Astrocyte (in vitro differentiated cells and primary cell): ENCODE measurements at regions not wholly inside any gene's neighbourhood (a gene's known extent, or its start where the extent isn't known, plus 50 kb on each side); places are given as distances from the start of the nearest gene placed in this dataset.

Experiments used
- EZH2 ChIP-seq: IDR thresholded peaks from 2 replicates; pipeline ENCODE4 v1.6.1; 2012; ENCODE audit warnings: mild to moderate bottlenecking, low read length, inconsistent platforms; ENCODE audit not compliant: insufficient read depth
- TF ChIP-seq, protein P1 (sequence below): IDR thresholded peaks from 2 replicates; pipeline ENCODE4 v1.5.1; 2011; ENCODE audit warnings: low read depth, mild to moderate bottlenecking, inconsistent platforms, low read length, moderate library complexity; ENCODE audit not compliant: insufficient read depth

DNA sequence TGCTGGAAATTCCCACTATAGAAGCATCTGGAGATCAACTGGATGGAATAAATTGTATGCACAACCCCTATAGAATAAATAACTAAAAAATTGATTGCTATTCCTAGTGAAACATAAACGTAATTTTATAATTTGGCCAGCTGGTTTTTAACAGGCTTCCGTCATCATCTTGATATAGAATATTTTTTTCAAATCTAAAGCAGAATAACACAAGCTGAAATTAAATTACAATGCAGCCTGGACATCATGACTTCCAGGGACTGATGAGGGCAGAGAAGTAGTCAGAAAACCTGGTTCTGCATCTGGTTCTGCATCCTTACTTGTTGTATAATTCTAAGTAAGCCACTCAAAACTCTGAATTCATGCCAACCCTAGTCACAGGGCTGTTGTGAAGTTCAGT is 146.1 kb downstream of the MEX3B start:
- TF ChIP-seq, protein P1, sequence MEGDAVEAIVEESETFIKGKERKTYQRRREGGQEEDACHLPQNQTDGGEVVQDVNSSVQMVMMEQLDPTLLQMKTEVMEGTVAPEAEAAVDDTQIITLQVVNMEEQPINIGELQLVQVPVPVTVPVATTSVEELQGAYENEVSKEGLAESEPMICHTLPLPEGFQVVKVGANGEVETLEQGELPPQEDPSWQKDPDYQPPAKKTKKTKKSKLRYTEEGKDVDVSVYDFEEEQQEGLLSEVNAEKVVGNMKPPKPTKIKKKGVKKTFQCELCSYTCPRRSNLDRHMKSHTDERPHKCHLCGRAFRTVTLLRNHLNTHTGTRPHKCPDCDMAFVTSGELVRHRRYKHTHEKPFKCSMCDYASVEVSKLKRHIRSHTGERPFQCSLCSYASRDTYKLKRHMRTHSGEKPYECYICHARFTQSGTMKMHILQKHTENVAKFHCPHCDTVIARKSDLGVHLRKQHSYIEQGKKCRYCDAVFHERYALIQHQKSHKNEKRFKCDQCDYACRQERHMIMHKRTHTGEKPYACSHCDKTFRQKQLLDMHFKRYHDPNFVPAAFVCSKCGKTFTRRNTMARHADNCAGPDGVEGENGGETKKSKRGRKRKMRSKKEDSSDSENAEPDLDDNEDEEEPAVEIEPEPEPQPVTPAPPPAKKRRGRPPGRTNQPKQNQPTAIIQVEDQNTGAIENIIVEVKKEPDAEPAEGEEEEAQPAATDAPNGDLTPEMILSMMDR, result no peak
- TF ChIP-seq EZH2, result no peak
